Smooth muscle cell (in vitro differentiated cells): ENCODE measurements at regions not wholly inside any gene's neighbourhood (a gene's known extent, or its start where the extent isn't known, plus 50 kb on each side); places are given as distances from the start of the nearest gene placed in this dataset.

Experiments
- DNase-seq: peaks from one replicate; lab custom pipeline; 2025; ENCODE audit not compliant: unreplicated experiment; lab: John Stamatoyannopoulos, UW
- H2AFZ ChIP-seq: fragments of 200-600 bp; sonication (generic); 2 replicates; pipeline ENCODE4 v1.6.0; 2016; ENCODE audit warnings: antibody characterized with exemption, low read depth, mild to moderate bottlenecking
- H3F3A ChIP-seq: fragments of 200-600 bp; sonication (generic); 2 replicates; pipeline ENCODE4 v1.6.0; 2017; ENCODE audit warnings: antibody characterized with exemption, low read depth
- H3K27ac ChIP-seq: fragments of 200-600 bp; sonication (generic); 2 replicates; pipeline ENCODE4 v1.5.1; 2016; ENCODE audit warnings: low read depth, mild to moderate bottlenecking
- H3K27me3 ChIP-seq: fragments of 200-600 bp; sonication (generic); 2 replicates; pipeline ENCODE4 v1.6.1; 2016; ENCODE audit warnings: low read depth, mild to moderate bottlenecking
- H3K36me3 ChIP-seq: fragments of 200-600 bp; sonication (generic); 2 replicates; pipeline ENCODE4 v1.5.1; 2016; ENCODE audit warnings: low read depth
- H3K4me1 ChIP-seq: fragments of 200-600 bp; sonication (generic); 2 replicates; pipeline ENCODE4 v1.5.1; 2016; ENCODE audit warnings: low read depth
- H3K4me2 ChIP-seq: fragments of 200-600 bp; sonication (generic); 2 replicates; pipeline ENCODE4 v1.6.0; 2016; ENCODE audit warnings: mild to moderate bottlenecking
- H3K4me3 ChIP-seq: fragments of 200-600 bp; sonication (generic); 2 replicates; pipeline ENCODE4 v1.5.1; 2016; ENCODE audit warnings: mild to moderate bottlenecking
- H3K79me2 ChIP-seq: fragments of 200-600 bp; sonication (generic); 2 replicates; pipeline ENCODE4 v1.6.0; 2016; ENCODE audit warnings: low read depth, mild to moderate bottlenecking
- H3K9ac ChIP-seq: fragments of 200-600 bp; sonication (generic); 2 replicates; pipeline ENCODE4 v1.6.0; 2016; ENCODE audit warnings: low read depth
- H3K9me3 ChIP-seq: fragments of 200-600 bp; sonication (generic); replicated peaks from 2 replicates; pipeline ENCODE4 v1.5.1; 2016; ENCODE audit warnings: low read depth
- H4K20me1 ChIP-seq: fragments of 200-600 bp; sonication (generic); 2 replicates; pipeline ENCODE4 v1.6.0; 2016; ENCODE audit warnings: low read depth
- CTCF ChIP-seq: fragments of 200-600 bp; sonication (generic); IDR thresholded peaks from 2 replicates; pipeline ENCODE4 v1.5.1; 2017; ENCODE audit warnings: borderline replicate concordance, mild to moderate bottlenecking, antibody characterized with exemption; ENCODE audit not compliant: insufficient read depth, poor library complexity, severe bottlenecking
- WGBS: methylation state at CpG from one replicate; pipeline ENCODE4 v1.1.7; 2016; ENCODE audit warnings: low lambda C conversion rate; 5-methylcytosine and 5-hydroxymethylcytosine counted together

- DNase-seq = no peak
- no peaks in the 10 kb centered on the region for H3K27me3 ChIP-seq
- H3K9me3 ChIP-seq = no peaks in the 10 kb centered on the region
- 84% methylated on average over 1 of the region's 1 CpG for WGBS
- no peaks in the 10 kb centered on the region for H3K36me3 ChIP-seq
- H3K27ac ChIP-seq = no peak overlapping the region
- no peaks in the 10 kb centered on the region for H3K4me1 ChIP-seq
- no peak overlapping the region for H3K9ac ChIP-seq
- H3K79me2 ChIP-seq = no peaks in the 10 kb centered on the region
- H4K20me1 ChIP-seq = no peaks in the 10 kb centered on the region
- no peak overlapping the region for H3K4me3 ChIP-seq
- no peak overlapping the region for H3K4me2 ChIP-seq
- no peak for TF ChIP-seq CTCF
- H3F3A ChIP-seq = no peaks in the 10 kb centered on the region
- H2AFZ ChIP-seq = no peak overlapping the region
These were observed 831.8 kb downstream of the EPHA7 start for GRCh38 chr6:92587525-92587924.

GRCh38 chr6:92586236-92586977 is 833.0 kb downstream of the EPHA7 start:
- H3K9me3 ChIP-seq = no peaks in the 10 kb centered on the region
- peak overlapping the region; percentile 42 for H3K4me2 ChIP-seq
- H3K27ac ChIP-seq = no peak overlapping the region
- no peaks in the 10 kb centered on the region for H3K79me2 ChIP-seq
- no peak for TF ChIP-seq CTCF
- H3K4me1 ChIP-seq = no peaks in the 10 kb centered on the region
- no peaks in the 10 kb centered on the region for H3F3A ChIP-seq
- no peak overlapping the region for H3K9ac ChIP-seq
- H2AFZ ChIP-seq = peak overlapping the region; percentile 52
- H3K4me3 ChIP-seq = no peak overlapping the region
- WGBS = 61% methylated on average over 8 of the region's 8 CpGs
- no peak for DNase-seq
- H4K20me1 ChIP-seq = no peaks in the 10 kb centered on the region
- no peaks in the 10 kb centered on the region for H3K36me3 ChIP-seq
- H3K27me3 ChIP-seq = no peaks in the 10 kb centered on the region

GRCh38 chr6:92582211-92582610 is 837.1 kb downstream of the EPHA7 start:
- H3F3A ChIP-seq = no peaks in the 10 kb centered on the region
- no peak overlapping the region for H2AFZ ChIP-seq
- no peak overlapping the region for H3K9ac ChIP-seq
- 100% methylated on average over 1 of the region's 1 CpG for WGBS
- no peak overlapping the region for H3K27ac ChIP-seq
- no peaks in the 10 kb centered on the region for H3K36me3 ChIP-seq
- no peaks in the 10 kb centered on the region for H3K4me1 ChIP-seq
- no peaks in the 10 kb centered on the region for H4K20me1 ChIP-seq
- no peak for DNase-seq
- no peak for TF ChIP-seq CTCF
- H3K4me3 ChIP-seq = no peak overlapping the region
- H3K27me3 ChIP-seq = no peaks in the 10 kb centered on the region
- H3K79me2 ChIP-seq = no peaks in the 10 kb centered on the region
- no peak overlapping the region for H3K4me2 ChIP-seq
- peaks cover 5% of the 10 kb centered on the region for H3K9me3 ChIP-seq
